Islet of Langerhans (tissue), 1 donor: ENCODE measurements at regions not wholly inside any gene's neighbourhood (a gene's known extent, or its start where the extent isn't known, plus 50 kb on each side); places are given as distances from the start of the nearest gene placed in this dataset.
A peak's percentile ranks its signal among the peaks of the same experiment; 100 is the strongest.
"Not testable (repeated sequence)": the region's sequence is repeated elsewhere in the genome, so short reads cannot be mapped to it uniquely, and the experiment has no call there.

Source experiments
- FAIRE-seq: peaks from one replicate; lab custom pipeline; 2011; peaks lifted over from hg19 to GRCh38; lab: Jason Lieb, UNC

DNA sequence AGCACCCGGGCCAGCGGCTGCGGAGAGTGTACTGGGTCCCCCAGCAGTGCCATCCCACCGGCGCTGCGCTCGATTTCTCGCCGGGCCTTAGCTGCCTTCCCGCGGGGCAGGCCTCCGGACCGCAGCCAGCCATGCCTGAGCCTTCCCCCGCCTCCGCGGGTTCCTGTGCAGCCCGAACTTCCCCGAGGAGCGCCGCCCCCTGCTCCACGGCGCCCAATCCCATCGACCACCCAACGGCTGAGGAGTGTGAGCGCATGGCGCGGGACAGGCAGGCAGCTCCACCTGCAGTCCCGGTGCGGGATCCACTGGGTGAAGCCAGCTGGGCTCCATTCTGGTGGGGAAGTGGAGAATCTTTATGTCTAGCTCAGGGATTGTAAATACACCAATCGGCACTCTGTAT is 325.4 kb downstream of the PPP1R3A start:
- not testable (repeated sequence) for FAIRE-seq

- FAIRE-seq, result not testable (repeated sequence)
These were observed 325.9 kb downstream of the PPP1R3A start for GRCh38 chr7:113592924-113593323.

- no peak for FAIRE-seq
These were observed 336.3 kb downstream of the PPP1R3A start for GRCh38 chr7:113582471-113582870.

- FAIRE-seq, result not testable (repeated sequence)
These were observed 355.6 kb downstream of the PPP1R3A start for GRCh38 chr7:113563257-113563656.

- FAIRE-seq, result no peak
These were observed 356.0 kb downstream of the PPP1R3A start for GRCh38 chr7:113562801-113563200.

GRCh38 chr7:113562242-113562641 is 356.6 kb downstream of the PPP1R3A start:
- no peak for FAIRE-seq

GRCh38 chr7:113561446-113561845 is 357.4 kb downstream of the PPP1R3A start:
- no peak for FAIRE-seq

DNA sequence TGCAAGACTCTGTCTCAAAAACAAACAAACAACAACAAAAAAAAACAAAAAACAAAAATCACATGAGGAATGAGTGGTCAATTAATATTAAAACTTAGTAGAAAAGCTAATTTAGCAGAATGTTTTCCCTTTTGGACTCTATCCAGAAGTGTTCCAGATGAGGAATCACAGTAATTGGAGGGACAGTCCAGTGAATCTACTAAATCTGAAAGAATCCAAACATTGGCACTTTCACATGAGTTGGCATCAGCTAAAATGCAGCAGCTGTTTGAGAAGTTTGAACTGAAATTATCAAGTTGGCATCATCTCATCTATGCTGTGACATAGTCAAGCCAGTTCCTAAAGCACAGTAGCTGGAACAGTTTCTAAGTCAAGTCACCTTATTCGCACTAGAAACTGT is 367.8 kb downstream of the PPP1R3A start:
- FAIRE-seq, result no peak

- FAIRE-seq, result no peak
These were observed 370.2 kb downstream of the PPP1R3A start for GRCh38 chr7:113548561-113548960.

- no peak for FAIRE-seq
These were observed 370.7 kb downstream of the PPP1R3A start for GRCh38 chr7:113548137-113548536.

- no peak for FAIRE-seq
These were observed 397.3 kb downstream of the PPP1R3A start for GRCh38 chr7:113521468-113521867.

- FAIRE-seq, result no peak
These were observed 399.3 kb downstream of the PPP1R3A start for GRCh38 chr7:113519472-113519871.

DNA sequence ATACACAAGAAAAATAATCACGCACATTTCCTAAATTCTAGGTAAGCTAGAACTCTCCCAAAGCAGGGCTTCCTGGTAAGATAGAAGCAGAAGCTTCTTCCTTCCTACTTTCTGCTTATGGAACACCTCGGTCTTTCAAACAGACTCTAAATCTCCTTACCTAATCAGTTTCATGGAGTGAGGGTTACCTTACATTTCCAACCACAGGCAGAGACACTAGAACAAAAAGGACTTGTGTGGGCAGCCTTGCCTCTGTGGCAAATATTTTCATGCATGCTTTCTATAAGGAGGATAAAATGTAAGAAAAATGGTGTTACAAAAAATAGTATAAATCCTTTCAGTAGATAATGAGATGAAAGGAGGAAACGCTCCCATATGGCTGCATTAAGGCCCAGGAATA is 386.3 kb upstream of the SMIM30 start:
- no peak for FAIRE-seq

GRCh38 chr7:113504142-113504541 is 385.8 kb upstream of the SMIM30 start:
- FAIRE-seq, result no peak

- not testable (repeated sequence) for FAIRE-seq
These were observed 378.2 kb upstream of the SMIM30 start for GRCh38 chr7:113496586-113496985.

- not testable (repeated sequence) for FAIRE-seq
These were observed 376.6 kb upstream of the SMIM30 start for GRCh38 chr7:113494797-113495566.

DNA sequence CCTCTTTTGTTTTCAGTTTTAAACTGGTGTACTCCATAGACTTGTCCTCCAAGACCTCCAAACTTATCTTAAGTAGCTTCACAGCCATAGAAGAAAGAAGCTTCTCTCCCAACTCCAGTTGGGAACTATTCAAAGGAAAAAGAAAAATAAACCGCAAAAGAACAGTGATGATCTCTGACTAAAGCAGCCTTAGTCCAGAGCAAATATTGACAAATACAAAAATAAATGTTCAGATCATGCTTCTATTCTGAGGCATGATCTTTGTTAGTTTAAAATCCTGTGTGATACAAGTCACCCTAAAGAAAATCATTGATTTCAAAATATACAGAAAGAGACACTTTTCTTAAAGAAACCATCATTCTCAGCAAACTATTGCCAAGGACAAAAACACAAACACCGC is 373.0 kb upstream of the SMIM30 start:
- peak; percentile 62 for FAIRE-seq

DNA sequence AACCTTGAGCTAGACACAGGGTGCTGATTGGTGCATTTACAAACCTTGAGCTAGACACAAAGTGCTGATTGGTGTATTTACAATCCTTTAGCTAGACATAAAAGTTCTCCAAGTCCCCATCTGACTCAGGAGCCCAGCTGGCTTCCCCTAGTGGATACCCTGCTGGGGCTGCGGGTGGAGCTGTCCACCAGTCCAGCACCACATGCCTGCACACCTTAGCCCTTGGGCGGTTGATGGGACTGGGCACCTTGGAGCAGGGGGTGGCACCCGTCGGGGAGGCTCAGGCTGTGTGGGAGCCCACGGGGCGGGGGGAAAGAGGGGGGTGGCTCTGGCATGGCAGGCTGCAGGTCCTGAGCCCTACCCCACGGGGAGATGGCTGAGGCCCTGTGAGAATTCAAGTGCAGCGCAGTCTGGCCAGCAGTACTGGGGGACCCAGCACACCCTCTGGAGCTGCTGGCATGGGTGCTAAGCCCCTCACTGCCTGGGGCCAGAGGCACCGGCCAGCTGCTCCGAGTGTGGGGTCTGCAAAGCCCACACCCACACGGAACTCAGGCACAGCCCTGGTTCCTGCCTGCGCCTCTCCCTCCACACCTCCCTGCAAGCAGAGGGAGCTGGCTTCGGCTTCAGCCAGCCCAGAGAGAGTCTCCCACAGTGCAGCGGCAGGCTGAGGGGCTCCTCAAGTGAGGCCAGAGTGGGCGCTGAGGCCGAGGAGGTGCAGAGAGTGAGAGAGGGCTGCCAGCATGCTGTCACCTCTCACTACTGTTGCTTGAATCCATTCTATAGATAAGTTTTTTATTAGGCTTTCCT is 369.8 kb upstream of the SMIM30 start:
- no peak for FAIRE-seq

DNA sequence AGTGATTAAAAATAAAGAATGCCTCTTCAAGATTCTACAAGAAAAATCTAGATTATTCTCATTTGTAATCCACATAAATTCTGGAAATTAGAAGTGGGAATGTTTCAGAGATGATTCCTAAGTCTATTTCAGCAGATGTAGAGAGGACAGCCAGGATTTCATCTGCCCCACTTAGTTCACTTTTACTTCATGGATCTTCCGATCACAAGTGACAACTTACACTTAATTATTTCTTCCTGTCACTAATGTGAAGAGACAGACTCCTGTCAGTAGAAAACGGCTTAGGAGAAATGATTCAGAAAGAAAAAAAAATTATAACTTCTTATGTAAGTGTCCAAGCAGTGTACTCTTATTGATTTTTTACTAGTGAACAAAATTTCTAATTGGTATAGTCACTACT is 368.2 kb upstream of the SMIM30 start:
- no peak for FAIRE-seq

- FAIRE-seq, result no peak
These were observed 365.3 kb upstream of the SMIM30 start for GRCh38 chr7:113483657-113484056.

- FAIRE-seq, result no peak
These were observed 362.2 kb upstream of the SMIM30 start for GRCh38 chr7:113480537-113480936.

- FAIRE-seq, result no peak
These were observed 345.9 kb upstream of the SMIM30 start for GRCh38 chr7:113464096-113464855.

DNA sequence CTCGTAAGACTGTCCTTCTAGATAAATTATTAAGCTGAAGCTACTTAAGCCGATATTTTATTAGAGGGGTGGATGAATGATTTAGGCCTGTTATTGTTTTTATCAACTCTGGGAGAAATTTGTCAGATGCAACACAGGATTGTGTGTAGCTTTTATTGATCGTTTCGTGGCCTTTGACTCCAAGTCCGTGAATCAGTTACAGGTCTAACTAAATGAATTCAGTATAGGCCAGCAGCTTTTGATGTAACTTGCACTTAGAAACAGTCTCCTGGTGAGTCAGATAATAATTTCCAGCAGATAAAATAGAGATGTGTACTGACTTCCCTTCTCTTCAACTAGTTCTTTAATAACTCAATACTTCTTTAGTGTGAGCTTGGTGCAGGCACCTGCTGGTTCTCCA is 341.7 kb upstream of the SMIM30 start:
- FAIRE-seq, result no peak
